ENCODE measurements at regions not wholly inside any gene's neighbourhood (a gene's known extent, or its start where the extent isn't known, plus 50 kb on each side); places are given as distances from the start of the nearest gene placed in this dataset.

- DNase-seq = no peak
These were observed 220.1 kb upstream of the NXPH2 start for GRCh38 chr2:139000131-139000785.

DNA sequence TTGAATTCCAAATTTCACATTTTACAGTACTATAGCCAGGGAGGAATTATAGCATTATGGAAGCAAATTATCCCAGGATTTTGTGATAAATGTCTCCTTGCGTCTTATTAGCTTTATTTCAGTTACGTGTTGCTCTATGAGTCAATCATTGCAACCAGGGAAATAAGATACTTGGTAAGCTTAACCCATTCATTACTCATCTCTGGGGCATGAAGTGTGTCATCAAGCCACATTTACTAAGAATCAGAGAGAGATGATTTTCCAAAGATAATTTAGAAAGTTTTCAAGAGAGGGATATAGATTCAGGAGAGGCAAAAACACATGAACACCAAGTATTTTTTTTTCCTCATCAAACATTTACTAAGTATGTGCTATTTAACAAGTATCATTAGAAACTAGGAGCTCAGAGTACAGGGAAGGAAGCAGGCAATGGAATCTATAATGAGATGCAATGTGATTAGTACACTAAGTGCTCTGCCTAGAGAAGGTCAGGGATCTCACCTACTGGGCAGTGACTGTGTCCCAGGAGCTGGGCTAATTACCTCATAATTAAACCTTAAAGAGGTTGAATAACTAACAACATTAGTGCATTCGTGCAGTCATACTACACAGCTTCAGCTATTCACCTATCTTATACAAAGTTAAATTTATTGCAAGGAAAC, 217.8 kb upstream of the NXPH2 start:
- no peak for DNase-seq

DNA sequence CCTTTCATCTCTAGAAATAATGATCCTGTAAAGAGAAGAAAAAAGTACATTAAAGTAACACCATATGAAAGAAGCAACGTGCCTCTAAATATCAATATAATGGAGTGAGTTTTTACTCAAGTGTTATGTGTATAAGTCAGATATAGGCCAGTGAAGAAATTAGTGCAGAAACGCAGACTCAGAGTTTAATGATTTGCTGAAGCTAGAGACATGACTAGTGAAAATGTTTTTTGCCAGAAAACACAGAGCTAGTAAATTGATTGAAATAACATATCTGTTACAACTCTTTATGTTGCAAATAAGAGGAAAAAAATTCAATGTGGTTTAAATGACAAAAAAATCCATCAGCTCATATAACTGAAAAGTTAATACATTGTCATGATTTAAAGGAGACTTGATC, 217.2 kb upstream of the NXPH2 start:
- no peak for DNase-seq

DNA sequence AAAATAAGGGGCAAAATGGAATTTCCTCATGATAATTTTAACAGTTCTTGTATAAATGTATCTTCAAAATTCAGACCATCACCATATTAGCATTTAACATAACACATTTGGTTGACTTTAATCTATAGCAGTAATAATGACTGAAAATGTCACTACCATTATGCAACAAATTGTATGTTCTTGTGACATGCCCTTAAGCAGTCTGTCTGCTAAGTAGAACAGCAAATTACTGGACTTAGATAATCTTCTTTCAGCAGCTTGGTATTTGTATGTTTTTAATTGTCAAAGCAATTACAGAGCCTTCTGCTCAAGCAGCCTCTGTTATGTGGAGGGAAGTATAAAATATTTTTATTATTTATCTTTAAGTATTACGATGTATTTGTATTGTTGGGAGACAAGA, 214.3 kb upstream of the NXPH2 start:
- DNase-seq = no peak

DNA sequence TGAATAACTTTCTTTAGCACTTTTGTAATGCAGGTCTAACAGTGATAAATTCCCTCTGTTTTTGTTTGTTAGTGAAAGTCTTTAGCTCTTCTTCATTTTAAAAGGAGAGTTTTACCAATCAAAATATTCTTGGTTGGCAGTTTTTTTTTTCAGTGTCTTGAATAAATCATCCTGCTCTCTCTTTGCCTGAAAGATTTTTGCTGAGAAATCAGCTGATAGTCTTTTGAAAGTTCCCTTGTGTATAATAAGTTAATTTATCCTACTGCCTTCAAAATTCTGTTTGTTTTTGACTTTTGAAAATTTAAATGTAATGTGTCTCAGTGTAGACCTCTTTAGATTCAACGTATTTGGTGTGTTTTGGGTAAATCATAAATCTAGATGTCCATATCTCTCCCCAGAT, 205.7 kb upstream of the NXPH2 start:
- no peak for DNase-seq

DNA sequence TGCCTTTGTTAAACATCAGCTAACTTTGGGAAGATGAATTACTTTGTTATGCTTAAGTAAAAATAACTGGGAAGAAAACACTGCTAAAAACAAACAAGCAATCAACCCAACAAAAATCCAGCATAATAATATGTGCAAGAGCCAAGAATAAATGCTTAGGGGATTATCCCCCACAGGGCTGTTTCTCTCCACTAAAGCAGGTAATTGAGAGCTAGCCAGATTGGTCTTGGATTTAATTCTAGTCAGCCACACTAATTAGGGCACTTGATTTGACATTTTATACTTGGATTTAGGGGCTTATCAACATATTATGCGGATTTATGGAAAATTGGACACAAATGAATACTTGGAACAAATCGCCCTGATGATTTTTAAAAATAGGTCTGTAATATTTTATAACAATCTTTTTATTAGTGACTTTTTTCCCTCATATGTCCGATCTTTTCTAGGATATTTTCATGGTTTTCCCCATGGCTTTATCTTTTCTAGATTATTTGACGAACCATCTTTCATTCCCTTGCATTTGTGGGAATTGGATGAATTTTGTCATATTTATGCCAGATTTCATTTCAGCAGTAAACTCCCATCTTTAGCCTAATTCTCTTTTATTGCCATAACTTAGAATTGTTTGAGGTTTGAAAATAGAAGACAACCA, 199.1 kb upstream of the NXPH2 start:
- DNase-seq = no peak

GRCh38 chr2:138974651-138975050, 194.5 kb upstream of the NXPH2 start:
- DNase-seq = no peak

DNA sequence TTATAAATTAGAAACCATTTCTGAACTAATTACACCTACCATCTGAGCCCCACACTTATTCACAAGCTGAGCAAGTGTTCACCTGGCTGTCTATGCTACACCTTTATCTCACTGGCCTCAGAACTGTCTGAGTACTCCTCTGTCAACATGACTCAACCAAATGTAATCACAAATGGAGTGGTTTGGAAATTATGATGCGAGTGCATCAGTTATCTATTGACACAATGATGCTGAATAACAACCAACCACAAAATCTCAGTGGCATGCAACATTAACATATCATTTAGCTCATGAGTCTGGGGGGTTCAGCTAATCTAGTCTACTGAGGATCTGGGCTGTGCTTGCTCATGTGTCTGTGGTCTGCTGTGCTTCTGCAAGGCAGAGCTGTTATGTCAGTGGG, 184.2 kb upstream of the NXPH2 start:
- DNase-seq = no peak

DNA sequence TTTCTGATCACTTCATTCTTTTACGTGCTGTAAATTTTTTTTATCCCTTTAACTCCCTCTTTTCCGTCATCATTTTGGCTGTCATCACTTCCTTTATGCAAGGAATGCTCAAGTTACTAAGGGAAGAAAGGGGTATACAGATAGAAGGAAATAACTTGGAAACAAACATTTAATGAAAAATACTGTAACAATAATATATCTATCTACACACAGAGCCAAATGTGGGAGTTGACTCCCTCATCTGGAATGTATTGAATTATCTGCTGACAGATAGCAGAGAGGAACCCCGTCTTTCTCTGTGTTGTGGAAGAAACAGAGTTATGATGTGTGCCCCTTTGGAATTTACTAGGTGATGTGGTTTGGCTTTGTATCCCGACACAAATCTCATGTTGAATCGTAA, 182.5 kb upstream of the NXPH2 start:
- no peak for DNase-seq

DNA sequence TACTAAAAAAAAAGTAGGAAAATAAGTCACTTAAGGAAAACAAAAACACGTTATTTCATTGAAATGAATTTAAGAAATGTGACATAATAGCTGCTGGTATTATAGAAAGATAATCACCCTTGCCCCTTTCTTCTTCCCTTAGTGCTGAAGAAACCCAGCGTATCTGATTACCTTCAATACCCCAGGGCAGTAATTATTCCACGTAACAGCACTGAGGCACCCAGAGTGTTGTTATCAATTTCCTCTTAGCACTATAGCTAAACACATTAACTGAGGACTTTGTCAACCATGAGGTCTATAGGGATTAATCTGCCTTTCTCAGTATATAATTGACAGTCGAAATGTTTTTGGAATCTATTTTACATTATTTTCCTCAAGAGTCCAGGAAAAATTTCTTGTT, 180.0 kb upstream of the NXPH2 start:
- no peak for DNase-seq

GRCh38 chr2:138959031-138959430, 178.8 kb upstream of the NXPH2 start:
- no peak for DNase-seq

- DNase-seq = no peak
These were observed 175.9 kb upstream of the NXPH2 start for GRCh38 chr2:138956116-138956515.

DNA sequence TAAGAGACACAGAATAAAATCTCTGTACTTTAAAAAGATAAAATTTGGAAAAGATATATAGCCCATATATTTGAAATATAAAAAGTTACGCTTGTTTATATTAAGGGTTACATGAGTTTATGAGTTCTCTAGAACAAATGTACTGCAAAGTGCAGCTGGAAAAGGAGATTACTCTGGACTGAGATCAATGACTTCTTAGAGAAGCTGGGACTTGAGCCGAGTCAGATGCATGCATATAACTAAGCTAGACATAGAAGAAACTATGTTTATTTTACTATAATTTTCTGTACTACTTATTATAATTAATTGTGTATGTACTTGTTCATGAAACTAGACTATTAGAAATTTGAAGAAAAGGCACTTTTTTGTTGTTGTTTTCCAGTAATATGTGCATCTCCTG, 170.3 kb upstream of the NXPH2 start:
- no peak for DNase-seq

GRCh38 chr2:138949517-138949916, 169.3 kb upstream of the NXPH2 start:
- DNase-seq = no peak

DNA sequence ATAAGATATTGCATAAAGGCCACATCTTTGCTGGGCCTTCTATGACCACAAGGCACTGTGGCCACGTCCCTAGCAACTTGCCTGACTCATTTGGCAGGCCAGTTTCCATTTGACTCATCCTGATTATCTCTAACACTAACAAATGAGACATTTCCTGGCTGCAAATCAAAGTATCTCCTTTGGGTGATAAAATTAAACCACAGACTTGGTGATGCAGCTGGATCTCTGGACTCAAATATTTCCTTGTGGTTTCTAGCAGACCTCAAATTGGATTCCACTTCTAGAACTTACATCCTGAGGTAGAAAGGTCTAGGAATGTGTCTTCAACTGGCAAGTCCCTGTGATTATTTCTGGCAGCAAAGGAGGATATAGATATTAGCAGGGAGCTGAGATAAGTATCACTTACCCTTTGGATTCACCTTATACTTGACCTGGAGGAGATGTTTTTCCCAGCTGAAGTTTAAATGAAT, 167.9 kb upstream of the NXPH2 start:
- no peak for DNase-seq

GRCh38 chr2:138943470-138943869, 163.3 kb upstream of the NXPH2 start:
- DNase-seq = no peak

GRCh38 chr2:138942466-138942865, 162.3 kb upstream of the NXPH2 start:
- no peak for DNase-seq

DNA sequence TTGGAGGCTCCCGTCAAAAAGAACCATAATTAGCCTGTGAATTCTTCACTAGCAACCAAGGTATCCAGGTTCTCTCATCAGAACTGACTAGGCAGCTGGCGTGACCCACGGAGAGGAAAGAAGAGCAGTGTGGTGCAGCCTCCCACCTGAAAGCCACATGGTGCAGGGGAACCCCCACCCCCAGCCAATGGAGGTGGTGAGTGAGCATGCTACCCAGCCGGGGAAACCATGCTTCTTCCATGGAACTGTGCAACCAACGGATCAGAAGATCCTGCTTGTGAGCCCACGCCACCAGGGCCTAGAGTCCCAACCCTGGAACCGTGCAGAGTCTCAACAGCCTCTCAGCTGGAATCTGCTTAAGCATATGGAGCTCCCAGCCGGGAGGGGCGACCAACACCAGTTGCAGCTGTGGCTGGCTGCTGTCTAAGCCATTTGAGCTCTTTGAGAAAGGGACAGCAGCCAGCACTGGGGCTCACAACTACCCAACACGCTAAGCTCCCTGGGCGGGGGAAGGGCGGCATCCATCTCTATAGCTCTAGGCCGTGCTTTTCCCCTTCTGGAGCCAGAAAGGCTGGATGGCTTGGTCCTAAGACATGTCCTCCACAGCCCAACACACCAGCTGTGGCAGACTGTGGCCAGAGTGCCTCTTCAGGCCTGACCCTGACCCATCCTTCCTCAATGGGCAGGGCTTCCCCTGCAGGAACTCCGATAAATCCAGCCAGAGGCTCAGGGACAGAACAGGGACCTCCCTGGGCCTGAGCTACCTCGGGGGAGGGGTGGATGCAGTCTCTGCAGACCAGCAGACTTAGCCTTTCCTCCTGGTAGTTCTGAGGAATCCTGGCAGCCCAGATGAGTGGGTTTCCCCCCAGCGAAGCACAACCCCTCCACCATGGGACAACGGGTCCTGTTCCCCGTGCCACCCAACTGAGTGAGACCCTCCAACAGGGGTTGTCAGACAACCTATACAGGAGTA, 151.4 kb upstream of the NXPH2 start:
- no peak for DNase-seq

DNA sequence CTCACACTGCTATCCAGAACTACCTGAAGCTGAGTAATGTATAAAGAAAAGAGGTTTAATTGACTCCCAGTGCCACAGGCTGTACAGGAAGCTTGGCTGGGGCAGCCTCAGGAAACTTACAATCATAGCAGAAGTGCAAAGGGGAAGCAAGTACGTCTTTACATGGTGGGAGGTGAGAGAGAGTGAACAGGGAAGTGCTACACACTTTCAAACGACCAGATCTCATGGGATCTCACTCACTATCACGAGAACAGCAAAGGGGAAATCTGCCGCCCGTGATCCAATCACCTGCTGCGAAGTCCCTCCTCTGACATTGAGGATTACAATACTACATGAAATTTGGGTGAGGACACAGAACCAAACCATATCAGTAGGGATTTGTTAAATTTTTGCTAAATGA, 150.4 kb upstream of the NXPH2 start:
- DNase-seq = no peak

GRCh38 chr2:138928374-138929021, 148.3 kb upstream of the NXPH2 start:
- no peak for DNase-seq

- DNase-seq = no peak
These were observed 142.9 kb upstream of the NXPH2 start for GRCh38 chr2:138922973-138923563.

All from skin of body (tissue), 1 donor.